Lung (tissue), 11 donors: ENCODE measurements at regions not wholly inside any gene's neighbourhood (a gene's known extent, or its start where the extent isn't known, plus 50 kb on each side); places are given as distances from the start of the nearest gene placed in this dataset.

Experiments used
- ATAC-seq: fragments of 200-7000 bp; cut with Tn5 transposase; one replicate; pipeline ENCODE4 v1.9.1; 2020; ENCODE audit warnings: moderate number of reproducible peaks; ENCODE audit not compliant: insufficient read depth, low FRiP score
- DNase-seq, 3 donors: peaks; one replicate each; pipeline ENCODE4 v3.0.0-alpha.2; 2013 to 2017
- H3K27ac ChIP-seq, 2 donors: one replicate each; pipeline ENCODE4 v1.5.1; 2013; ENCODE audit warnings: mild to moderate bottlenecking in 2 of 2, moderate library complexity in 2 of 2, control low read depth in 1 of 2, inconsistent platforms in 1 of 2, low read depth in 1 of 2, low read length in 1 of 2
- H3K27me3 ChIP-seq, 3 donors: one replicate each; pipeline ENCODE4 v1.5.1; 2013; ENCODE audit warnings: low read length in 2 of 3; ENCODE audit not compliant: control insufficient read depth in 3 of 3, insufficient read depth in 3 of 3
- H3K36me3 ChIP-seq, 4 donors: one replicate each; pipeline ENCODE4 v1.5.1; 2013; ENCODE audit warnings: low read length in 4 of 4, mild to moderate bottlenecking in 1 of 4, moderate library complexity in 1 of 4; ENCODE audit not compliant: control insufficient read depth in 4 of 4, insufficient read depth in 4 of 4
- H3K4me1 ChIP-seq, 5 donors: one replicate each; pipeline ENCODE4 v1.5.1; 2013; ENCODE audit warnings: low read length in 5 of 5, mild to moderate bottlenecking in 2 of 5, moderate library complexity in 1 of 5; ENCODE audit not compliant: control insufficient read depth in 5 of 5, insufficient read depth in 5 of 5
- H3K4me3 ChIP-seq: one replicate; pipeline ENCODE4 v1.5.1; 2013; ENCODE audit warnings: mild to moderate bottlenecking, control low read depth, moderate library complexity
- H3K9ac ChIP-seq, 2 donors: one replicate each; pipeline ENCODE4 v1.5.1; 2013; ENCODE audit warnings: low read length in 2 of 2, control low read depth in 1 of 2; ENCODE audit not compliant: insufficient read depth in 1 of 2
- H3K9me3 ChIP-seq, 4 donors: one replicate each; pipeline ENCODE4 v1.5.1; 2013; ENCODE audit warnings: low read length in 3 of 4, mild to moderate bottlenecking in 1 of 4, moderate library complexity in 1 of 4; ENCODE audit not compliant: control insufficient read depth in 4 of 4, insufficient read depth in 3 of 4
- CTCF ChIP-seq: IDR thresholded peaks from 2 replicates; pipeline ENCODE4 v1.5.1; 2012; ENCODE audit warnings: mild to moderate bottlenecking; ENCODE audit errors: control extremely low read depth, extremely low read depth
- WGBS, 2 donors: extraction: QIAGEN DNeasy Blood & Tissue Kit; methylation state at CpG; one replicate each; pipeline ENCODE4 v1.1.7; 2013; 5-methylcytosine and 5-hydroxymethylcytosine counted together
- donor health status: control.
- donor health status: control.
- donor health status: Bipolar disorder and iron deficiency.
- donor health status: healthy.
- donor health status: DM: yes; HTN: yes; CAD: no.

GRCh38 chr5:167912941-167913665 is 378.3 kb upstream of the WWC1 start:
- WGBS, 2 donors = 54 to 81% methylated on average over 6 of the region's 6 CpGs
- Histone ChIP-seq H3K36me3 (no peaks in the 10 kb centered on the region), H3K27ac (no peak overlapping the region), H3K9me3 (peaks cover 0 to 7% (median 2%) of the 10 kb centered on the region in 4 donors), H3K9ac (no peak overlapping the region), H3K4me3 (no peak overlapping the region), H3K4me1 (peaks cover 0 to 12% (median under 1%) of the 10 kb centered on the region in 5 donors), H3K27me3 (no peaks in the 10 kb centered on the region)
- TF ChIP-seq CTCF = no peak
- ATAC-seq (no peak), DNase-seq (peak in 2 of 3 donors; percentile 38 to 59)

- TF ChIP-seq CTCF = no peak
- Histone ChIP-seq H3K27ac (no peak overlapping the region), H3K4me1 (peaks cover 0 to 30% (median 3%) of the 10 kb centered on the region in 5 donors), H3K9me3 (peaks cover 0 to 7% (median 2%) of the 10 kb centered on the region in 4 donors), H3K4me3 (no peak overlapping the region), H3K9ac (no peak overlapping the region), H3K27me3 (no peaks in the 10 kb centered on the region), H3K36me3 (no peaks in the 10 kb centered on the region)
- no peak for ATAC-seq
- WGBS, 2 donors = 81 to 83% methylated on average over 4 of the region's 4 CpGs
- no peak for DNase-seq
Measured at GRCh38 chr5:167915237-167915636, 376.2 kb upstream of the WWC1 start.

- no peak for TF ChIP-seq CTCF
- Histone ChIP-seq H3K4me1 (peaks cover 0 to 30% (median 3%) of the 10 kb centered on the region in 5 donors), H3K9me3 (peaks cover 0 to 7% (median 2%) of the 10 kb centered on the region in 4 donors), H3K9ac (no peak overlapping the region), H3K4me3 (no peak overlapping the region), H3K27me3 (no peaks in the 10 kb centered on the region), H3K36me3 (no peaks in the 10 kb centered on the region), H3K27ac (no peak overlapping the region)
- WGBS, 2 donors = 49 to 75% methylated on average over 8 of the region's 8 CpGs
- ATAC-seq (no peak), DNase-seq (no peak)
Measured at GRCh38 chr5:167916261-167916691, 375.2 kb upstream of the WWC1 start.
